Endothelial cell of umbilical vein (primary cell): ENCODE measurements at regions not wholly inside any gene's neighbourhood (a gene's known extent, or its start where the extent isn't known, plus 50 kb on each side); places are given as distances from the start of the nearest gene placed in this dataset.

Experiments used
- BruUV-seq: library from RNA; stranded (reverse); fragments of 400-500 nt; replicated peaks from 2 replicates; lab custom pipeline; 2021; lab: Mats Ljungman, UMichigan
- CTCF ChIA-PET: fragments of 300-600, 350-600 bp; sonication (Branson Sonifier 250); formaldehyde crosslinking; loops from one replicate; lab custom pipeline; 2021; ENCODE audit warnings: antibody characterized with exemption, inconsistent platforms; lab: Charles Lee
- POLR2A ChIA-PET: fragments of 300-600, 350-600 bp; sonication (Branson Sonifier 250); formaldehyde crosslinking; loops from one replicate; lab custom pipeline; 2021; ENCODE audit warnings: antibody characterized with exemption, inconsistent platforms; lab: Charles Lee
- DNase-seq: peaks from one replicate; pipeline ENCODE4 v3.0.0-alpha.2; 2011; ENCODE audit warnings: low read depth, low spot score
- FAIRE-seq: peaks from 2 replicates; lab custom pipeline; 2011; peaks lifted over from hg19 to GRCh38; lab: Jason Lieb, UNC
- H2AFZ ChIP-seq: 2 replicates; pipeline ENCODE4 v1.6.0; 2012; ENCODE audit warnings: low read depth, low read length, control low read depth, inconsistent platforms
- H3K27ac ChIP-seq: 2 replicates; pipeline ENCODE4 v1.5.1; 2011; ENCODE audit warnings: low read depth, mild to moderate bottlenecking, control low read depth, low read length, moderate library complexity; ENCODE audit not compliant: insufficient read depth
- H3K27me3 ChIP-seq, 2 experiments: 2 replicates each; pipeline versions ENCODE4 v1.6.0 to v1.6.1; 2011; ENCODE audit warnings: low read length in 2 of 2, mixed read lengths in 1 of 2; ENCODE audit not compliant: control insufficient read depth in 2 of 2, insufficient read depth in 2 of 2
- H3K36me3 ChIP-seq, 2 experiments: 2 replicates in 1 of 2; 3 replicates in 1 of 2; pipeline ENCODE4 v1.5.1; 2011; ENCODE audit warnings: low read length in 2 of 2, mild to moderate bottlenecking in 1 of 2, moderate library complexity in 1 of 2; ENCODE audit not compliant: control insufficient read depth in 2 of 2, insufficient read depth in 2 of 2; ENCODE audit errors: extremely low read depth in 1 of 2
- H3K4me1 ChIP-seq: 3 replicates; pipeline ENCODE4 v1.5.1; 2011; ENCODE audit warnings: mild to moderate bottlenecking, low read length; ENCODE audit not compliant: control insufficient read depth, insufficient read depth; ENCODE audit errors: extremely low read depth
- H3K4me2 ChIP-seq: 2 replicates; pipeline ENCODE4 v1.6.1; 2011; ENCODE audit warnings: low read length, control low read depth, mixed read lengths; ENCODE audit not compliant: insufficient read depth
- H3K4me3 ChIP-seq, 3 experiments: fragments of 200-600 bp in 1 of 3; sonication (generic), shearing (Covaris generic) in 1 of 3; replicated peaks in 1 of 3; 2 replicates each; pipeline ENCODE4 v1.5.1; 2011 to 2016; ENCODE audit warnings: control low read depth in 3 of 3, low read length in 3 of 3, mild to moderate bottlenecking in 2 of 3, inconsistent platforms in 1 of 3, low read depth in 1 of 3, moderate library complexity in 1 of 3; ENCODE audit not compliant: insufficient read depth in 1 of 3
- H3K79me2 ChIP-seq: 2 replicates; pipeline ENCODE4 v1.6.0; 2012; ENCODE audit warnings: low read length, inconsistent platforms; ENCODE audit not compliant: control insufficient read depth, insufficient read depth
- H3K9ac ChIP-seq: replicated peaks from 2 replicates; pipeline ENCODE3; 2011; ENCODE audit warnings: low read length, control low read depth; ENCODE audit not compliant: insufficient read depth; ENCODE audit errors: extremely low read depth
- H3K9me1 ChIP-seq: replicated peaks from 3 replicates; pipeline ENCODE4 v1.6.0; 2011; ENCODE audit warnings: mild to moderate bottlenecking, low read length; ENCODE audit not compliant: control insufficient read depth, insufficient read depth; ENCODE audit errors: extremely low read depth
- H3K9me3 ChIP-seq: replicated peaks from 2 replicates; pipeline ENCODE4 v1.5.1; 2012; ENCODE audit warnings: low read length, inconsistent platforms; ENCODE audit not compliant: control insufficient read depth, insufficient read depth
- H4K20me1 ChIP-seq: replicated peaks from 2 replicates; pipeline ENCODE3; 2011; ENCODE audit warnings: mild to moderate bottlenecking, low read length; ENCODE audit not compliant: control insufficient read depth, insufficient read depth; ENCODE audit errors: extremely low read depth
- CTCF ChIP-seq, 2 donors: IDR thresholded peaks; 1 replicate in 1 of 2; 2 replicates in 1 of 2; pipeline ENCODE4 v1.5.1; 2011; ENCODE audit warnings: low read length in 2 of 2, mild to moderate bottlenecking in 2 of 2, moderate library complexity in 2 of 2, control low read depth in 1 of 2, inconsistent platforms in 1 of 2, low read depth in 1 of 2; ENCODE audit not compliant: insufficient read depth in 1 of 2; ENCODE audit errors: extremely low read depth in 1 of 2
- EZH2 ChIP-seq: IDR thresholded peaks from 2 replicates; pipeline ENCODE4 v1.6.1; 2012; ENCODE audit warnings: borderline replicate concordance, low read depth, mild to moderate bottlenecking, moderate library complexity, low read length, inconsistent platforms; ENCODE audit not compliant: severe bottlenecking
- FOS ChIP-seq: IDR thresholded peaks from 2 replicates; pipeline ENCODE4 v1.6.1; 2011; ENCODE audit warnings: mild to moderate bottlenecking, low read length, moderate library complexity, borderline replicate concordance; ENCODE audit not compliant: insufficient read depth
- GATA2 ChIP-seq: IDR thresholded peaks from 2 replicates; pipeline ENCODE4 v1.7.0; 2011; ENCODE audit warnings: low read depth, mild to moderate bottlenecking, moderate library complexity, mixed read lengths, low read length; ENCODE audit not compliant: insufficient read length, insufficient read depth
- JUN ChIP-seq: IDR thresholded peaks from 2 replicates; pipeline ENCODE4 v1.6.1; 2011; ENCODE audit warnings: borderline replicate concordance, low read depth; ENCODE audit not compliant: insufficient read length, insufficient read depth
- MYC ChIP-seq: IDR thresholded peaks from one replicate; pipeline ENCODE4 v1.6.1; 2011; ENCODE audit warnings: mild to moderate bottlenecking, low read depth, low read length
- POLR2A ChIP-seq: IDR thresholded peaks from 2 replicates; pipeline ENCODE4 v1.6.1; 2012; ENCODE audit warnings: low read depth, mild to moderate bottlenecking, control low read depth, low read length
- POLR2AphosphoS5 ChIP-seq: IDR thresholded peaks from 2 replicates; pipeline ENCODE4 v1.6.1; 2012; ENCODE audit warnings: low read depth, mild to moderate bottlenecking, control low read depth, low read length, moderate library complexity; ENCODE audit not compliant: insufficient read depth
- dilution Hi-C: fragments of 300-500 bp; cut with MboI; formaldehyde crosslinking; loops from one replicate; pipeline ENCODE4 v1.15.0; 2019; ENCODE audit warnings: low sequenced_read_pairs; ENCODE audit not compliant: extremely low pct_ligation_motif_present
- intact Hi-C: fragments of 100-400 bp; cut with micrococcal nuclease; formaldehyde crosslinking; loops from one replicate; pipeline ENCODE4 v1.10.0; 2022

GRCh38 chr2:226059961-226060627 lies 660.6 kb downstream of the NYAP2 start:
- no peaks in the 10 kb centered on the region for H3K27me3 ChIP-seq
- BruUV-seq: no TSS peak
- DNase-seq (no peak), FAIRE-seq (no peak)
- CTCF ChIA-PET: no interaction called here
- no peaks in the 10 kb centered on the region for H3K4me1 ChIP-seq
- H3K9me1 ChIP-seq: no peaks in the 10 kb centered on the region
- TF ChIP-seq MYC: no peak
- TF ChIP-seq JUN: no peak
- TF ChIP-seq POLR2A: no peak
- TF ChIP-seq EZH2: no peak
- TF ChIP-seq FOS: no peak
- TF ChIP-seq GATA2: no peak
- TF ChIP-seq CTCF (IDR thresholded peaks at IDR 0.05; ENCODE audit: extremely low read depth in 1 of 2, insufficient read depth in 1 of 2, low read depth in 1 of 2, low read length in 2 of 2): no peak
- TF ChIP-seq POLR2AphosphoS5: no peak
- no peaks in the 10 kb centered on the region for H3K79me2 ChIP-seq
- intact Hi-C loops: no loop called here
- no peaks in the 10 kb centered on the region for H3K9me3 ChIP-seq
- H3K4me2 ChIP-seq: no peak overlapping the region
- POLR2A ChIA-PET: no interaction called here
- H3K36me3 ChIP-seq: no peaks in the 10 kb centered on the region
- dilution Hi-C loops: no loop called here
- H2AFZ ChIP-seq: no peak overlapping the region
- no peaks in the 10 kb centered on the region for H4K20me1 ChIP-seq
- H3K9ac ChIP-seq: no peak overlapping the region
- no peak overlapping the region for H3K4me3 ChIP-seq
- H3K27ac ChIP-seq: no peak overlapping the region
